ENCODE measurements at regions not wholly inside any gene's neighbourhood (a gene's known extent, or its start where the extent isn't known, plus 50 kb on each side); places are given as distances from the start of the nearest gene placed in this dataset.
"Not testable (repeated sequence)": the region's sequence is repeated elsewhere in the genome, so short reads cannot be mapped to it uniquely, and the experiment has no call there.

DNA sequence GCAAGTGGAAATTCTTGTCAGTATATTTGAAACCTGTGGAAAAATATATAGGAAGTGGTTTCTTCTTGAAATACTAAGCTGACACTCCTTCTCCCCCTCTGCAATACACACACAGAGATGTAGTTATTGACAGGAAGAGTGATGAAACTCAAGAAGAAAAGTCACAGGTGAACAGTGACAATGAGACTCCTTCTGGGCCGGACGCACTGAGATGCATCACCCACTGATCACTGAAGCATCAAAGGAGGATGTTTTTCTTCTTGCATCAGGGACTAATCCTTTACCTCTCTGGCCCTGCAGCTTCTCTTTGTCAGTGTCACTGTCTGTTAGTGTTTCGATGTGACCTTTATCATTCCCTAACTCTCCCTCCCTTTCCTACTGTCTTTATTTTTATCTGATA is 1864.2 kb upstream of the C9orf72 start:
- TF ChIP-seq, protein P1, sequence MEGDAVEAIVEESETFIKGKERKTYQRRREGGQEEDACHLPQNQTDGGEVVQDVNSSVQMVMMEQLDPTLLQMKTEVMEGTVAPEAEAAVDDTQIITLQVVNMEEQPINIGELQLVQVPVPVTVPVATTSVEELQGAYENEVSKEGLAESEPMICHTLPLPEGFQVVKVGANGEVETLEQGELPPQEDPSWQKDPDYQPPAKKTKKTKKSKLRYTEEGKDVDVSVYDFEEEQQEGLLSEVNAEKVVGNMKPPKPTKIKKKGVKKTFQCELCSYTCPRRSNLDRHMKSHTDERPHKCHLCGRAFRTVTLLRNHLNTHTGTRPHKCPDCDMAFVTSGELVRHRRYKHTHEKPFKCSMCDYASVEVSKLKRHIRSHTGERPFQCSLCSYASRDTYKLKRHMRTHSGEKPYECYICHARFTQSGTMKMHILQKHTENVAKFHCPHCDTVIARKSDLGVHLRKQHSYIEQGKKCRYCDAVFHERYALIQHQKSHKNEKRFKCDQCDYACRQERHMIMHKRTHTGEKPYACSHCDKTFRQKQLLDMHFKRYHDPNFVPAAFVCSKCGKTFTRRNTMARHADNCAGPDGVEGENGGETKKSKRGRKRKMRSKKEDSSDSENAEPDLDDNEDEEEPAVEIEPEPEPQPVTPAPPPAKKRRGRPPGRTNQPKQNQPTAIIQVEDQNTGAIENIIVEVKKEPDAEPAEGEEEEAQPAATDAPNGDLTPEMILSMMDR (IDR thresholded peaks at IDR 0.05; ENCODE audit: low read depth, low read length), result no peak
- Histone ChIP-seq H3K4me3 (ENCODE audit: low read depth, low read length) (no peak overlapping the region), H3K9me3 (no peaks in the 10 kb centered on the region), H3K36me3 (no peaks in the 10 kb centered on the region), H3K4me1 (no peaks in the 10 kb centered on the region), H3K27me3 (no peaks in the 10 kb centered on the region)
- DNase-seq, result no peak

DNA sequence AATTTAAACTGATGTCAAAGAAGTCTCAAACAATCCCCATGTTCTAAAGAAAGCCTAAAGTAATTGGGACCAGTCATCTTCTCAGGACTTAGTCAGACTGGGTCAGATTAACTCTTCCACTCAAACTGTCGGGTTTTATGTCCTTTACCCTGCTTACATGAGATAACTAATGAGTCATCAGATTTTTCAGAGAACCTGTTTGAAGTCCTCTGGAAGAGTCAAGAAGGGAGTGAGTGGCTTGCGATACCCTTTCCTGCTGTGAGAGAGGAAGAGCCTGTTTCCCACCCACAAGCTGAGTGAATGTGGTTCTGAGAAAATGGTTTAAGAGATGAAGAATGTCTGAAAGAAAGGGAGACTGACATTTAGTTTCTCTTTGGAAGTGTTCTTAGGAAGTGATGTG is 1866.7 kb upstream of the C9orf72 start:
- H3K4me3 ChIP-seq (ENCODE audit: low read depth, low read length), result no peak overlapping the region
- TF ChIP-seq, protein P1 (IDR thresholded peaks at IDR 0.05; ENCODE audit: low read depth, low read length), result no peak
- no peaks in the 10 kb centered on the region for H3K27me3 ChIP-seq
- no peak for DNase-seq
- H3K36me3 ChIP-seq, result no peaks in the 10 kb centered on the region
- H3K4me1 ChIP-seq, result no peaks in the 10 kb centered on the region
- no peaks in the 10 kb centered on the region for H3K9me3 ChIP-seq

DNA sequence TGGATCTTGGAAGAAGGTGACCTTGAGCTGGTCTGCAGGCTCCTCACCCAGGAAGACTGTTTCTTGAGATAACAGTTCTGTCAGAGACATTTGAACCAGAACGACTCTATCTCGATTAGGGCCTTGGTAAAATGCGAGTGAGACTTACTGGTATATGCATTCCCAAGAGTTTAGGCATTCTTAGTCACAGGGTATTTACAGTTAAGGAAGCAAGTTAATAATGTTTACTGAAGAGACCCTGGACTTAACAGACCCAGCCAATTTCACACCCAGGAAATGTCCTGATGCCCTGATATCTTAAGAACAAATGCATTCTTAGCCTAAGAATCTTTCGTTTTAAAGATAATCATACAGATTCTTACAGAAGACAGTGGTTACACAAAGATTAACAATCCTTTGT is 1867.2 kb upstream of the C9orf72 start:
- TF ChIP-seq, protein P1 (IDR thresholded peaks at IDR 0.05; ENCODE audit: low read depth, low read length), result no peak
- Histone ChIP-seq H3K9me3 (no peaks in the 10 kb centered on the region), H3K27me3 (no peaks in the 10 kb centered on the region), H3K36me3 (no peaks in the 10 kb centered on the region), H3K4me3 (ENCODE audit: low read depth, low read length) (no peak overlapping the region), H3K4me1 (no peaks in the 10 kb centered on the region)
- no peak for DNase-seq

DNA sequence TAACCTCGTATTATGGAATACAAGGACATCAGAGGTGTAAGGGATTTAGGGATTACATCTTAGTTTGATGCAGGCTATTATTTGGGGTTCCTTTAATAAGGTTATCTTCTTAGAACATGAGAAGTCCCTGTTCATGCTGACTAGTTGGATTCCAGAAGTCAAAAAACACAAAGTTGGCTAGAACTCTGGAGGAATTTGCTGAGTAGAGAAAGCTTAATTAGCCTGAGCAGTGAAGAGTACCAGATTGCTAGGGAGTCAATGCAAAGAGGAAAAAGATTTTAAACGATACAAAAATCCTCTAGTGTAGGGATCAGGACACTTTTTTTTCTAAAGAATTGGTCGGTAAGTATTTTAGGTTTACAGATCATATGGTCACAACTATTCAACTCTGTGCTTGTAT is 1872.5 kb upstream of the C9orf72 start:
- H3K9me3 ChIP-seq, result no peaks in the 10 kb centered on the region
- DNase-seq, result no peak
- no peaks in the 10 kb centered on the region for H3K27me3 ChIP-seq
- H3K36me3 ChIP-seq, result no peaks in the 10 kb centered on the region
- no peaks in the 10 kb centered on the region for H3K4me1 ChIP-seq
- H3K4me3 ChIP-seq (ENCODE audit: low read depth, low read length), result no peak overlapping the region
- TF ChIP-seq, protein P1 (IDR thresholded peaks at IDR 0.05; ENCODE audit: low read depth, low read length), result no peak

DNA sequence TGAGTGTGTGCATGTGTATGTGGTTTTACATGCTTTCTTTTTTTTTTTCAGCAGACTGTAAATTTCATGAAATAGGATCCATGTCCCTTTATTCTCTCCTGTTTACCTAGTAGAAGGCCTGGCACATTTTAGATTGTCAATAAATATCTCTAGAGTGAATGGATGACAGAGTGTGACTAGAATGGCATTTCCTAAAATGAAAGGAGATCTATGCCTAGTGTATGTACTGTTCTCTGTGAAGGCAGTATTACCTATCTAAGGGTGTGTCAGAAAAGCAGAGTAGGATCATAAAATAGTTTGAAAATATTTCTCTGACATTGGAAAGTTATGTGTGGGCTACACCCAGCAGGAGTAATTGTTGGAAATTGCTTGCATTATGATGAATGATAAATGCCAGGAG is 1876.0 kb upstream of the C9orf72 start:
- Histone ChIP-seq H3K36me3 (no peaks in the 10 kb centered on the region), H3K4me1 (no peaks in the 10 kb centered on the region), H3K4me3 (ENCODE audit: low read depth, low read length) (no peak overlapping the region), H3K27me3 (no peaks in the 10 kb centered on the region), H3K9me3 (no peaks in the 10 kb centered on the region)
- DNase-seq, result no peak
- TF ChIP-seq, protein P1 (IDR thresholded peaks at IDR 0.05; ENCODE audit: low read depth, low read length), result no peak

DNA sequence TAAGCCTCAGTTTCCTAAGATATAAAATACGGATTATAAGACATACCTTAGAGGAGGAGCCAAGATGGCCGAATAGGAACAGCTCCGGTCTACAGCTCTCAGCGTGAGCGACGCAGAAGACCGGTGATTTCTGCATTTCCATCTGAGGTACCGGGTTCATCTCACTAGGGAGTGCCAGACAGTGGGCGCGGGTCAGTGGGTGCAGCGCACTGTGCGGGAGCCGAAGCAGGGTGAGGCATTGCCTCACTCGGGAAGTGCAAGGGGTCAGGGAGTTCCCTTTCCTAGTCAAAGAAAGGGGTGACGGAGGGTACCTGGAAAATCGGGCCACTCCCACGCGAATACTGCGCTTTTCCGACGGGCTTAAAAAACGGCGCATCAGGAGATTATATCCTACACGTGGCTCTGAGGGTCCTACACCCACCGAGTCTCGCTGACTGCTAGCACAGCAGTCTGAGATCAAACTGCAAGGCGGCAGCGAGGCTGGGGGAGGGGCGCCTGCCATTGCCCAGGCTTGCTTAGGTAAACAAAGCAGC is 1877.1 kb upstream of the C9orf72 start:
- not testable (repeated sequence) for H3K4me1 ChIP-seq; H3K27me3 ChIP-seq; H3K4me3 ChIP-seq (ENCODE audit: low read depth, low read length); H3K36me3 ChIP-seq; DNase-seq; H3K9me3 ChIP-seq

DNA sequence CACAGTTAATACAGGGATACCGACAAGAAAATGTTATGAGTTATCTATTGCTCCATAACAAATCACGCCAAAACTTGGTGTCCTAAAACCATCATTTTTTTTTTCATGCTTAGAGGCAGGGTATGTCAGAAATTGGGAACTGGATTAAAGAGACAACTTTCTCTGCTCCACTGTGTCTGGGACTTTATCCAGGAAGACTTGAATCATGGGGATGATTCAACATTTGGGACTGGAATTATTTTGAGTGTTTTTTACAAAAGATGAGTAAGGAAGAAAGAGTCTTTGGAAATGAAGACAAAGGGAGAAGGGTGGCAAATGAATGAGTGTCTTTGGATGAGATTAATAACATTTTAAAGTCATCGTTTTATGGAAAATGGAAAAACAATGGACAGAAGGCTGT is 1883.7 kb upstream of the C9orf72 start:
- TF ChIP-seq, protein P1 (IDR thresholded peaks at IDR 0.05; ENCODE audit: low read depth, low read length), result no peak
- H3K4me1 ChIP-seq, result no peaks in the 10 kb centered on the region
- DNase-seq, result no peak
- no peaks in the 10 kb centered on the region for H3K27me3 ChIP-seq
- H3K9me3 ChIP-seq, result no peaks in the 10 kb centered on the region
- no peak overlapping the region for H3K4me3 ChIP-seq (ENCODE audit: low read depth, low read length)
- no peaks in the 10 kb centered on the region for H3K36me3 ChIP-seq
